AG08395 (cell line): ENCODE measurements at regions not wholly inside any gene's neighbourhood (a gene's known extent, or its start where the extent isn't known, plus 50 kb on each side); places are given as distances from the start of the nearest gene placed in this dataset.

Source experiments
- DNase-seq: peaks from one replicate; pipeline ENCODE4 v3.0.0; 2012; ENCODE audit warnings: mixed read lengths, low spot score

- DNase-seq, result no peak
These were observed 295.1 kb downstream of the FGF9 start for GRCh38 chr13:21966014-21966413.

GRCh38 chr13:21967871-21968270 lies 297.0 kb downstream of the FGF9 start:
- no peak for DNase-seq

GRCh38 chr13:21970172-21970571 lies 299.3 kb downstream of the FGF9 start:
- no peak for DNase-seq

- DNase-seq, result no peak
These were observed 300.0 kb downstream of the FGF9 start for GRCh38 chr13:21970918-21971317.

GRCh38 chr13:21971662-21972621 lies 301.1 kb downstream of the FGF9 start:
- DNase-seq, result peak; percentile 76

GRCh38 chr13:21973437-21974125 lies 302.7 kb downstream of the FGF9 start:
- no peak for DNase-seq

- no peak for DNase-seq
These were observed 303.9 kb downstream of the FGF9 start for GRCh38 chr13:21974741-21975140.

GRCh38 chr13:21976159-21976558 lies 305.3 kb downstream of the FGF9 start:
- no peak for DNase-seq

- peak; percentile 41 for DNase-seq
These were observed 308.4 kb downstream of the FGF9 start for GRCh38 chr13:21979161-21979806.

GRCh38 chr13:21980049-21980448 lies 309.2 kb downstream of the FGF9 start:
- DNase-seq, result no peak

GRCh38 chr13:21984156-21984555 lies 313.3 kb downstream of the FGF9 start:
- DNase-seq, result no peak

GRCh38 chr13:21986602-21987001 lies 315.7 kb downstream of the FGF9 start:
- no peak for DNase-seq

- DNase-seq, result peak; percentile 8
These were observed 316.9 kb downstream of the FGF9 start for GRCh38 chr13:21987793-21988192.

GRCh38 chr13:21988624-21989023 lies 317.8 kb downstream of the FGF9 start:
- DNase-seq, result no peak

- DNase-seq, result no peak
These were observed 325.2 kb downstream of the FGF9 start for GRCh38 chr13:21996049-21996448.

GRCh38 chr13:21997726-21998125 lies 326.9 kb downstream of the FGF9 start:
- no peak for DNase-seq

GRCh38 chr13:21998279-21998990 lies 327.6 kb downstream of the FGF9 start:
- DNase-seq, result no peak

GRCh38 chr13:21999666-22000065 lies 328.8 kb downstream of the FGF9 start:
- no peak for DNase-seq

GRCh38 chr13:22000191-22000590 lies 329.3 kb downstream of the FGF9 start:
- DNase-seq, result no peak

GRCh38 chr13:22001336-22001735 lies 330.5 kb downstream of the FGF9 start:
- no peak for DNase-seq

GRCh38 chr13:22002893-22003292 lies 332.0 kb downstream of the FGF9 start:
- DNase-seq, result no peak

GRCh38 chr13:22009500-22009899 lies 338.6 kb downstream of the FGF9 start:
- no peak for DNase-seq
